DND-41 (cell line): ENCODE measurements at regions not wholly inside any gene's neighbourhood (a gene's known extent, or its start where the extent isn't known, plus 50 kb on each side); places are given as distances from the start of the nearest gene placed in this dataset.

Experiments used
- CTCF ChIP-seq: IDR thresholded peaks from 2 replicates; pipeline ENCODE4 v1.5.1; 2012; ENCODE audit warnings: borderline replicate concordance, low read length, moderate library complexity, mild to moderate bottlenecking; ENCODE audit not compliant: poor library complexity, severe bottlenecking; ENCODE audit errors: extremely low read depth
- EZH2 ChIP-seq: IDR thresholded peaks from 3 replicates; pipeline ENCODE4 v1.6.1; 2012; ENCODE audit warnings: borderline replicate concordance, low read depth, mild to moderate bottlenecking, moderate library complexity, low read length, inconsistent platforms; ENCODE audit not compliant: severe bottlenecking

GRCh38 chr12:46959502-46959901 is 119.9 kb upstream of the PCED1B start:
- no peak for TF ChIP-seq CTCF
- TF ChIP-seq EZH2, result no peak
